Mucosa of descending colon (tissue), 3 donors: ENCODE measurements at regions not wholly inside any gene's neighbourhood (a gene's known extent, or its start where the extent isn't known, plus 50 kb on each side); places are given as distances from the start of the nearest gene placed in this dataset.
"Not testable (repeated sequence)": the region's sequence is repeated elsewhere in the genome, so short reads cannot be mapped to it uniquely, and the experiment has no call there.

ENCODE experiments used
- ATAC-seq: fragments of 200-7000 bp; cut with Tn5 transposase; one replicate; pipeline ENCODE4 v1.9.1; 2020; ENCODE audit warnings: mild to moderate bottlenecking, moderate library complexity
- DNase-seq, 3 donors: peaks; one replicate each; pipeline ENCODE4 v3.0.0-alpha.2; 2020
- H3K36me3 ChIP-seq: fragments of 200-600 bp; one replicate; pipeline ENCODE4 v1.8.0; 2021; ENCODE audit warnings: low read depth, mild to moderate bottlenecking
- H3K4me1 ChIP-seq: fragments of 200-600 bp; one replicate; pipeline ENCODE4 v1.8.0; 2021; ENCODE audit warnings: low read depth, mild to moderate bottlenecking
- H3K4me3 ChIP-seq: fragments of 200-600 bp; one replicate; pipeline ENCODE4 v1.8.0; 2021; ENCODE audit warnings: mild to moderate bottlenecking
- H3K9me3 ChIP-seq: fragments of 200-600 bp; one replicate; pipeline ENCODE4 v1.8.0; 2021; ENCODE audit warnings: mild to moderate bottlenecking
- CTCF ChIP-seq: fragments of 200-600 bp; IDR thresholded peaks from one replicate; pipeline ENCODE4 v1.8.0; 2022; ENCODE audit warnings: antibody characterized with exemption, mild to moderate bottlenecking
- intact Hi-C, 2 donors: fragments of 100-400 bp; cut with DNase I in 1 of 2; cut with micrococcal nuclease in 1 of 2; formaldehyde crosslinking; loops; one replicate each; pipeline versions ENCODE4 v1.11.0 to v1.11.1; 2022; cut with DNase I, micrococcal nuclease
- donor health status: DM: no; HTN: no; CAD: no; lungs with moderate emphysema.
- donor health status: DM: no; HTN: no; CAD: no.
- donor health status: DM: no; HTN: yes; CAD: no.

DNA sequence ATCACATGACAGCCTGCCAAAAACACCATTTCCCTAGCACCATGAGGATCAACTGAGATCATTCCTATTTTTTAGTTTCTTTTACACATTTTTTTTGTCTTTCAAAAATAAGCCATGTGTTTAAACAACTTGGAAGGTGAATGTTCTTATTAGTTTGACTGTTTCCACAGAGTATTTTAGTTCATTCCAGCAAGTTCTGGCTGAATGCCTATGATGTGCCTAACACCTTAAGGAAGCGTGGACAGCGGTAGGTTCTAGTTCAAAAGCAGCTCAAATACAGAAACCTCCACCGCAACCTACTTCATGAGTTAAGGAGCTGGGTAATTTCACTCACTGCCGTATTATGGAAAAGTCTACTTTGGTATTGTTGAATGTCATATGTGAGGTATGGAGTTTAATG, 101.3 kb upstream of the ADAMTS9 start:
- no peaks in the 10 kb centered on the region for H3K36me3 ChIP-seq
- no peak for TF ChIP-seq CTCF
- H3K4me3 ChIP-seq = no peak overlapping the region
- intact Hi-C loops = no loop called here
- H3K4me1 ChIP-seq = no peaks in the 10 kb centered on the region
- DNase-seq = no peak
- H3K9me3 ChIP-seq = no peaks in the 10 kb centered on the region
- no peak for ATAC-seq

- Histone ChIP-seq H3K4me1 (no peaks in the 10 kb centered on the region), H3K4me3 (no peak overlapping the region), H3K9me3 (peaks cover 7% of the 10 kb centered on the region), H3K36me3 (no peaks in the 10 kb centered on the region)
- no peak for ATAC-seq
- no peak for TF ChIP-seq CTCF
- no peak for DNase-seq
- intact Hi-C loops = no loop called here
Observed at GRCh38 chr3:64783200-64783599, 95.4 kb upstream of the ADAMTS9 start.

- intact Hi-C loops, H3K36me3 ChIP-seq, H3K4me3 ChIP-seq, H3K4me1 ChIP-seq, DNase-seq, ATAC-seq: not testable (repeated sequence)
- peaks cover 13% of the 10 kb centered on the region for H3K9me3 ChIP-seq
Observed at GRCh38 chr3:64780923-64781322, 93.1 kb upstream of the ADAMTS9 start.

- DNase-seq (no peak), ATAC-seq (no peak)
- no peaks in the 10 kb centered on the region for H3K4me1 ChIP-seq
- peaks cover 5% of the 10 kb centered on the region for H3K9me3 ChIP-seq
- TF ChIP-seq CTCF = no peak
- no peaks in the 10 kb centered on the region for H3K36me3 ChIP-seq
- no peak overlapping the region for H3K4me3 ChIP-seq
- intact Hi-C loops = no loop called here
Observed at GRCh38 chr3:64773137-64773536, 85.3 kb upstream of the ADAMTS9 start.

DNA sequence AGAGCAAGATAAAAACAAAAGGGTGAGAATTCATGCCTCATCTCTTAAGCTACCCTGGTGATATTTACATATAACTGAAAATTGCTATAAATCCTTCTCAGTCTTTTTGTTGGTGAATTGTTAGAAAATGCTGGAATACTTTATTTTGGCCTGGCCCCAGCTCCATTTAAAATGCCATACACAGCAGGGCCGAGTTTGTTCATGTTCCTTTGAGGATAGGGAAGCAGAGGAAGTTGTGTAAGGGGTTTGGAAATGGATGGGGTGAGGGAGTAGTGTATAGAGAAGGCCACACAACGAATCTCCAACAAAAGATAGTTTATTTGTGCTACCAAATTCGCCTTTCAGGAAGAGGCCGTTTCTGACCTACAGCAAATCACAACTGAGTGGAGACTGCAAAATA, 78.6 kb upstream of the ADAMTS9 start:
- no peak for TF ChIP-seq CTCF
- no peak for ATAC-seq
- intact Hi-C loops = no loop called here
- Histone ChIP-seq H3K4me3 (no peak overlapping the region), H3K4me1 (no peaks in the 10 kb centered on the region), H3K36me3 (no peaks in the 10 kb centered on the region), H3K9me3 (no peaks in the 10 kb centered on the region)
- no peak for DNase-seq

DNA sequence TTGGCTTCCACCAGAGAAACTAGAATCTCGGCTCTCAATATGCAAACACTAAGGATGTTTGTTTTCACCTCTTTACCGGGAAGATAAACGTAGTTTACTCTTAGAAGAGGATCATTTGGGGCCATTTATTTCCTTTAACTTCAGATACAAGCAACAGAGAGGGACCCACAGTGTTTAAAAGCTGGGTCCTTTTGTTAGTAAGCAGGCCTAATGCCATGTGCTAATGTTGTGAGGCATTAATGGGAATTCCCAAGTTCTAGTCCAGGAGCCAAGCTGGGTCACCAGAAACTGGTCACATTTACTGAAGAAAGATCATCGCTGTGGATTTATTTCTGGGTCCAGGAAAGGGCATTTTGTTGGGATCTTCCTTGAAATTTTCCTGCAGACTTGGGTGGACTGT, 78.1 kb upstream of the ADAMTS9 start:
- H3K4me3 ChIP-seq = no peak overlapping the region
- no peak for ATAC-seq
- H3K4me1 ChIP-seq = no peaks in the 10 kb centered on the region
- H3K36me3 ChIP-seq = no peaks in the 10 kb centered on the region
- no peak for TF ChIP-seq CTCF
- intact Hi-C loops = no loop called here
- no peak for DNase-seq
- H3K9me3 ChIP-seq = no peaks in the 10 kb centered on the region
